HG03060 (cell line): ENCODE measurements at regions not wholly inside any gene's neighbourhood (a gene's known extent, or its start where the extent isn't known, plus 50 kb on each side); places are given as distances from the start of the nearest gene placed in this dataset.

Experiments used
- ATAC-seq: cut with Tn5 transposase; IDR thresholded peaks from one replicate; pipeline ENCODE4 v1.9.1; 2021; ENCODE audit warnings: low read depth, moderate number of reproducible peaks; ENCODE audit not compliant: unreplicated experiment

DNA sequence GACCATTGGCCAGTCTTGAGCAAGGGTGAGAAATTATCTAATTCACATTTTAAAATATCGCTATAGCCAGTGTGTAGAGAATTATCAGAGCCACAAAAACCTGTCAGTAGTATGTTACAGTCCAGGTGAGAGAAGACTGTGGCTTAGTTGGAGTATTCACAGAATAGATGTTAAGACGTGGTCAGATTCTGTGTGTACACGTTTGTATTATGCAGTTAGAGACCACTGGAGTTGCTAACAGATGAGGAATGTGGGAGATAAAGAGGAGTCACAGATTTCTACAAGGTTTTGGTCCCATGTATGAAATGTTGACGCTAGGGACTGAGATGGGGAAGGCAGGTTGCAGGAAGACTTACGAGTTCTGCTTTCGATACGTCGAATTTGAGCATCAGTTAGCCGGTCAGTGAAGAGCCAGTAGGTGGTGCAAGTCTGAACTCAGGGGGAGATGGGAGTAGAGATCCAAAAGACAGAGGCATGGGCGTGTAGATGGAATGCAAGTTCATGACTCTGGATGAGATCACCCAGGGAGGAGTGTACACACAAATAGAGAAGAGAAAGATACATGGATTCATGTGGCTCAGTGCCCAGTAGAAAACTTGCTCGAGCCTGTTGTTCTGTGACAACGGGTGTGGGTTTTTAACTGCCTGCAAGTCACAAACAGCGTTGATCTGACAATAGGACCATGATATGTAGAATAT, 114.8 kb upstream of the FLRT2 start:
- ATAC-seq, result no peak

DNA sequence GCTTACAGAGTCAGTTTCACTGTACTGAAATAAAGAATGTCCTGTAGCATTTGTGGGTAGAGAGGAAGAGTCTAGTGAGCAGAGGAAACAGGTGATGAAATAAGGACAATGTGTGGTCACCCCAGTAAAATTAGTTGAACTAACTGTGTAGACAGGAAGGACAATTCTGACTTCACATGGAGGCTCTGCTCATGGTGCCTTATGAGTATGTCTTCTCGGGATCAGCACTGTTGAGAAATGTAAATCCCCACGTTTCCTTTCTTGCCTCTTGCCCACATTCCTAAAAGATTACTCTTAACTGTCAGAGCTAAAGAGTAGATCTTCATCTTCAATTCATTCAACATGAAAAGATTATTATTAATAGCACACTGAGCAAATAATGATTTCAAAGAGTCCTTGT, 113.2 kb upstream of the FLRT2 start:
- no peak for ATAC-seq

DNA sequence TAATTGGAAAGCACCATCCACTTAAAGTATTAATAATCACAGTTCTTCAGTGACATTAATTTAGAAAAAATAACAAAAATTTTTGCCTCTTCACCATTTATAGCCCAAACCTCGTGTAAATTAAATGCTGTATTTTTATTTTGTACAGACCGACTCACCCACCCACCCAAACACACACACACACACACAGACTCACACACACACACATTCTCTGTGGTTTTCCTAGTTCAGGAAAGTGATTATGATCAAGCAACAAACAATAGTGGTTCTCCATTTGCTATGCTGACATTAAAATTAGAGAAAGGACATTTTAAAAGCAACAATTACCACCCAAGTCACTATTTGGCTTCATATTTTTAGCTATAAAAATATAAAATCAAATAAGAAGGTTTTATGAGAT, 112.5 kb upstream of the FLRT2 start:
- no peak for ATAC-seq

DNA sequence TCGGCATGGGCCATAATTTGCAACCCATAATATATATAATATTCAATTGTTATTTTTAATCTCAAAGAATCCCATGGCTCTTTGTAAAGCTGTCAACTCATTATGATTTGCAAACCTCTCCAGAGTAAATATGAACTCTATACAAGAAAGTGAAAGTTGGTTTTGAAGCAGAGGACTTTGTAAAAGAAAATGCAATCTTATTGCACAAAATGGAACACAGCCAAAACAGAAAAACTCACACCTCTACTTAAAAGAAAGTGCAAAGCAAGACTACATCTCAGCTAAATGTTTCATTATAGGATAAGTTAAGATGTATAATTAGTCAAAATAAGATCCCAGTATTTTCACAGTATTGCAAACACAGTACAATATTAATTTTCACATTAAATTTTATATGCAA, 111.2 kb upstream of the FLRT2 start:
- ATAC-seq, result no peak

DNA sequence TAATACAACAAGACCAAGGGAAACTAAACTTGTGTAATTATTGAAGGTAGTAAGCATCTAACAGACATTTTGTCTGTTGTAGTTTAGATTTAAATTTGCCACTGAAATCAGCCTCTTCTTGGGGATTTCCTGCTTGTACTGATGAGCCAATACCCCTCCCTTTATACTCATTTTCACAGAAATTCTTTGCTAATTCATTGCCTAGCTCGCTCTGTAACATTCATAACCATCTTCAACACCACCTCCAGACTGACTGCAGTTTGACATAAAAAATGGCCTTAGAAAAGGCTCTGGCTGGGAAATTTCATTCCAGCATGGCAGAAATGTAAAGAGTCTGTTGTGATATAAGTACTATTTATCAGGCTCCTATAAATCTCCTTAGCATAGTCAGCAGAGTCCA, 109.7 kb upstream of the FLRT2 start:
- ATAC-seq, result no peak

DNA sequence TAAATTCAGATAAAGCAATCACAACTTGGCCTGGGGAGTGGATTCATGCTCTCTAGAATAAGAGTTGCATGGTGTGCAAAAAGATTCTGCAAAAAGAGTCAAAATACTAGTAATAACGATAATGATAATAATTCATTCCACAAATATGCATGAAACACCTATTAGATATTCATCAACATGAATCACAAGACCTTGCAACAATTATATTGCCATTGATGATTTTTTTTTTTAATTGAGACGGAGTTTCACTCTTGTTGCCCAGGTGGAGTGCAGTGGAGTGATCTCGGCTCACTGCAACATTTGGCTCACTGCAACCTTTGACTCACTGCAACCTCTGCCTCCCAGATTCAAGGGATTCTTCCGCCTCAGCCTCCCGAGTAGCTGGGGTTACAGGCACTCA, 109.2 kb upstream of the FLRT2 start:
- no peak for ATAC-seq

DNA sequence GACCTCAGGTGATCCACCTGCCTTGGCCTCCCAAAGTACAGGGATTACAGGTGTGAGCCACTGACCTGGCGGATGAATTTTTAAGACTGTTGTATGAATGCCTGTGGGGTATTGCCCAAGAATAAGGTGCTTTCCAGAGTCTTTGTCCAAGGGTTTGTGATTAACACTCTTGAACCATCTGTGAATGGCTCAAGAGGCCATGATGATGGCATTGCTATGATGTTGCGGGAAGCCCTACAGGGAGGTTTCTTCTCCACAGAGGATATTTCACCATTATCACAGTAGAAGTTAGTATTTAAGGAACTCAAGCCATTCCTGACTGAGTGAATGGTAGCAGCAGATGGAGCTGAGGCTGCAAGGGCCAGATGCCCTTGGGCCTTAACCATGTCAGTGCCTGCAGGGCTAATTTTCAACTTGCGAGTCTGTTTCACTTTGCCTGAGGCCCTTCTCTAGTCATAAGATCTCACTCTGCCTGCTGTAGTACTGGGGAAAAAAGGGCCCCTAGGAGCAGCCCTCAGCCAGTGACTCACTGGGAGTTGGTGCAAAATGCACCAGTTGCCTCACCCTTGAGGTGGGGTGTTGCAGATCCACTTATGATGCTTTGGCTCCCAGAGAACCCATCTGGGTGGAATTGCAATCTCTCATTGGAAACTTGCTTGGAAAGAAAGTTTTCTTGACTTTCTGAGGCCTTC, 108.6 kb upstream of the FLRT2 start:
- no peak for ATAC-seq

DNA sequence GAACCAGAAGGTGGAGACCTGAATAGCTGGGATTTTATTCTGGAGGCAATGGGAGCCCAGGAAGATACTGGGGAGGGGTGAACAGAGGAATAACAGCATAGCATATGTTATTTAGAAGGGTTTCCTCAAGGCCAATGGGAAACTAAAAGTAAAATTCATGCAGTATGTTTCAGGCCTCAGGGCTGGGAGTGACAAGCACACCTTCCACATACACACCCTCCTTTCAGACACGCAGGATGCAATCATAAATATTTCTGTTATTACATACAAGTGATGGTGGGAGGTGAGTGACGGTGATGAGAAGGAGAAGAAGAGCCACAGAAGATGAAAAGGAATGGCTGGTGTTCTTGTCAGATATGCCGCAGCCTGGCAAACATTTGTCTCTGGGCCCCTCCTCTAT, 106.1 kb upstream of the FLRT2 start:
- ATAC-seq, result no peak

DNA sequence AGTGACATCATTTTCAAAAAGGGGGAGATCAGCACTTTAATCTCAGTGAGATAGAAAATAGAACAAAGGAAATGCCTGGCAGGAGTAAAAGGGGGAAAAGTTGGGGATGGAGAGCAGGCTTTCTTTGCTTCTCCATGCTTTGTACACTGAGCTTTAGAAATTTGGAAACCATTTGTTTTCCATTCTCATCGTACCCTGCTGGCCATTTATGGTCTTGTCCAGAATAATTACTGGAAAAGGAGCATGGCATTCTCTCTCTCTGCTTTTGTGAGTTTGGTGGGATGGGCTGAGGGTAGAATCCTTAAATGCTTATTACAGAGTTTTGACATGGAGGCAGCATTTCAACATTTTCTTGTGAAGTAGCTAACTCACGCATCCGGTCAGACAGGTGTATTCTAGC, 104.4 kb upstream of the FLRT2 start:
- no peak for ATAC-seq

DNA sequence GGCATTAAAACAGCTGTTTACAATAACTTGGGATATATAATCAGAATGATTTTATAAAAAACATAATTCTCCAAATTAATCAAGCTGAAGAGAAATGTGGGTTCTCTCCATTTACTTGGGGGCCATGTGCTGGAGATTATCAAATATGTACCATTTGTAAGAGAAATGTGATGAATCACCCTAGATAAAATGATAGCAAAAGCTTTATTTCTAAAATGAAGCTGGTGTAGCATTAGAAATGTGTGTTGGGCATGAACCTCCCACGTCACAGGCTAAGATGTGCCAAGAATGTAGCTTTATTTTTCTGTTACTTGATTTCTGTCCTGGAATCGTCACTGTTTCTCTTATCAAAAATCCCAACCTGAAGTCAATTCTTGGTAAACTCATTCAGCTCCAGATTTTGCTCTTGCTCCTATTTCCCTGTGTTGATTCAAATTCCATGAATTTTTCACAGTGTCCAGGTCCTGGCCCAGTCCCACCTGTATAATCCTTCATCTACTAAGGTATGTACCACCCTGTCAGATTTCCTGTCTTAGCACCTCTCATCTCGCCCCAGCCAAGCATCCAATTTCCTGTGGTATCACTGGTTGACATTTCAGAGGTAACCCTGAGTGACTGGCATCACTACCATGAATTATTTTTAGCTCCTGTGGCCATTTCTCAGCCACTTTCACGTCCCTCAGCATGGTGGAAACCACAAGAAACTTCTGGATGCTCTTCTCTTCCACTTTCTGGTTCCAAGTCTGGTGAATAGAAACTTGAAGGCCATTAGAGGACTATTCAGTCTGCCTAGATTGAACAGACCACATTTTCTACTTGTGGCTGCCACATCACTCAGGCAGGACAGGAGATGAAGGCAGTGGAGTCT, 103.6 kb upstream of the FLRT2 start:
- ATAC-seq, result no peak

DNA sequence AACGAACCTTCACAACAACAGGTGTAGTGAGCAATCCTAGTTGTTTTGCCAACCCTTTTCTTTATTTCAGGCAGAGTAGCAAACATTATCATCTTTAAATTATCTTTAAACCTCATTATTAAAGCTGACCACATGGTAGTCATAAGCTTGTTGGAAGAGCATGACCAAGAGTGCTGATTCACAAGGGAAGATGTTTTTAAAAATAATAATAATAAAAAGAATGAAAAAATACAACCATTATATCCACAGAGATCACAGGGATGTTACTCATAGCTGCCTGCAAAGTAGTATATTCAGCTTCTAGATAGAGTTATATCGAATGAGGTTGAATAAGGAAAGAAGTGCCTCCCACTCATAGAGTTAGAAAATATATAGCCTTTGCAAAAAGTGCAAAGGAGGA, 101.0 kb upstream of the FLRT2 start:
- ATAC-seq, result no peak

DNA sequence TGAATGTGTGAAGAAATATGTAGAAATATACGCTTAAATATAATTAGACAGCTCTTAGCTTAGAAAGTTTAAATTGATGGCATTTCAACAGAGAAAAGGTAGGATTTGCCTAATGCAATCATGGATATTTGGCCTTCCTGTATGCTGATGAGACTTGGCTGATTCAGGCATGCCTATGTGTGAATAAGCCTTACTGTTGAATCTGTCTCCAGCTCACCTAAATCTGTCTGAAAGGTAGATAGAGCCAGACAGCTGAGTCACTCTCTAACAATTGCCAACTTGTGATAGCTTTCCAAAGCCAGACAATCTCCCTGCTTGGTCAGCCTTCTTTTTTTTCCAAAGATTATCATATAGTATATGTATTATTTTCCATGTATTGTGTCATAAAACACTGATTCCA, 92.8 kb upstream of the FLRT2 start:
- no peak for ATAC-seq

DNA sequence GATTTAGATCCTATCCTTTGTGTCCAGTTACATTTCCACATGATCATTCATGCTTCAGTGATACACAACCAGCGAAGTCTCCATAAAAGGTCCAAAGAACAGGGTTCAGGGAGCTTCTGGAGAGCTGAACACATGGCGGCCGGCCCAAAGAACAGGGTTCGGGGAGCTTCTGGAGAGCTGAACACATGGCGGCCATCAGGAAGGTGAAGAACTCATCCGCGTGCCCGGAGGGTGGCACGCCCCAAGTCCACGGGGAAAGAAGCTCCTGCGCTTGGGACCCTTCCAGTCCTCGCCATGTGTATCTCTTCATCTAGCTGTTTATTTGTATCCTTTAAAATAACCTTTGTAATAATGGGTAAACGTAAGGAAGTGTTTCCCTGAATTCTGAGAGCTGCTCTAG, 91.9 kb upstream of the FLRT2 start:
- ATAC-seq, result no peak

DNA sequence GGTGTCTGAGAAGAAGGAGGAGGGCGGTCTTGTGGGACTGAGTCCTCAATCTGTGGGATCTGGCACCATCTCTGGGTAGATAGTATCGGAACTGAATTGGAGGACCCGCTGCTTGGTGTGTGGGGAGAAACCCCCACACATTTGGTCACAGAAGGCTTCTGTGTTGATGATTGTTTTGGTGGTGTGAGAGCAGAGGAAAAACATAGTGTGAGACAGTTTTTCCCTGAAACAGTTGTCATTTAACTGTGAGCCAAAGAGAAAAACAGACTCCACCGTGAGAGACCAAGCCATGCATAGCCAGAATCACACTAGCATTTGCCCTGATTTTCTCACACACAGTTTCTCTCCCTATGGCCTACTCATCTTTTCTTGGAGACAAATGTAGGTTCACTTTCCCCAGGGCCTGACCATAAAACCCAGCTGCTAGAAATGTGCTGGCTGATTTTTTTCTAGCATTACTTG, 91.4 kb upstream of the FLRT2 start:
- ATAC-seq, result no peak

DNA sequence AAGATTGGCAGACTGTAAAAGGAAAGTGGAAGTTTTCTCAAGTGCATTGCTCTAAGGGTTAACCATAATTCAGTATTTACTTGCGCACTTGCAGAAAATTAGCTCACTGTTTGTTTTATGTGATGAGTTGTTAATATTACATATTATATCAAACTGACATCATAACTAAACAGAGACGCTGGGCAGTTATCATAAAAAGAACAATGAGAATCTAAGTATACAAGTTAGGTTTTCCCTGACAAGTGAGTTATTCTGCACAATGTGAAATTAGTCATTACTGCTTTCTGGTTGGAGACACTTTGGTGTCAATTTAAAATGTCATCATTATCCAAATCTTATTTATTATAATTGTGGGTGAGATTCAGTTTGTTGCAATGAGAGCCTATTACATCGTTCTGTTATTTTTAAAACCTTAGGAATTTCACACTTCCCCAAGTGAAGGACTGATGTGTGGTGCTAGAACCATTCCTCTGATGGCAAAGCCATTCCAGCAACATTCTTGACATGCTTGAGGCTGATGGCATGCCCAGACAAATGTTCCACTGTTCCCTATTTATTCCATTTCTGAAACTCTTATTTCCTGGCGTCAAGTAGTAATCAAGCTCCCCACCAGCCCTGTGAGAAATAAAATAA, 90.1 kb upstream of the FLRT2 start:
- no peak for ATAC-seq

DNA sequence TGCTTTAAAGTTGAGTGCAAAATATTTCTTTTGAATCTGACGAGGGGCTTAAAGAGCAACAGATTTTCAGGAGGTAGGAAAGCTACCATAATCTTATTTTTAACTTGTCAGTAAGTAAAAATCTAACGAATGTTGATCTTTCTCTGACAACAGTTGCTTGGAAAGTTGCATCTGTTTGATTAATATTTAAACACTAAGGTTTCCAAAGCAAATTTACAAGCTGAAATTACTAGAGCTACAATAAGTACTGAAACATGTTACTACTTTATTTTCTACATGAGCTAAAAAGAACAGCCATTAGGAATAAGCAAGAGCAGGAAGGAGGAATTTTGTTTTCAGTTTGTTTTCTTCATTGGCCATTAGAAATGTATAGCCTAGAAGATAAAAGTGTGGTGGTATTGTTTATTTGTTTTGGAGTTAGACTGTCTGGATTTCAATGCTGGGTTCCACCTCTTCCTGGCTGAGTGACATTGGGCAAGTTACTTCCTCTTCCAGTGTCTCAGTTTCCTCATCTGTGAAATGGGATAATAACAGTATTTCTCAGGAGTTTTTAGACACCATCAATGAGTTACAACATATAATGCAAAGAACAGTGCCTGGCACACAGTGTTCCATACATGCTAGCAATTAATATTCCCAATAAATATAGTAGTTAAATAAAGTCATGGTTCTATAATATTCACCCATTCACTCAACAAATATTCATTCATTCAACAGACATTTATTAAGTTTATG, 87.9 kb upstream of the FLRT2 start:
- no peak for ATAC-seq

DNA sequence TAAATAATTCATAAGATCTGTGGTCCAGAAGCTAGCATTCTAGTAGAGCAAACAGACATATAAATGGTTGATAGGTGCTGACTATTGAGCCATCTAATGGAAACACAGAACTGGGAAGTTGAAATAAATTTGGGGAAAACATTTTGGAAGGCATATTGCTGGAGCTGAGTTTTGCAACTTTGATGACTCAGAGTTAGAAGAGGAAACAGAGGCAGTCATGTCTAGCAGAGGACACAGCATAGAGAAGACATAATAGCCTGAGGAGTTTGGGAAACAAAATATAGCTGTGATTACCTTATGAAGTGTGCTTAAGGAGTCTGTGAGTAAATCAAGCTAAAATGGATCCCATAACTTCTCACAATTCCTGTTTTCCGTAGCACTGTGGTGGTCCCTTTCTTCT, 86.9 kb upstream of the FLRT2 start:
- ATAC-seq, result no peak

DNA sequence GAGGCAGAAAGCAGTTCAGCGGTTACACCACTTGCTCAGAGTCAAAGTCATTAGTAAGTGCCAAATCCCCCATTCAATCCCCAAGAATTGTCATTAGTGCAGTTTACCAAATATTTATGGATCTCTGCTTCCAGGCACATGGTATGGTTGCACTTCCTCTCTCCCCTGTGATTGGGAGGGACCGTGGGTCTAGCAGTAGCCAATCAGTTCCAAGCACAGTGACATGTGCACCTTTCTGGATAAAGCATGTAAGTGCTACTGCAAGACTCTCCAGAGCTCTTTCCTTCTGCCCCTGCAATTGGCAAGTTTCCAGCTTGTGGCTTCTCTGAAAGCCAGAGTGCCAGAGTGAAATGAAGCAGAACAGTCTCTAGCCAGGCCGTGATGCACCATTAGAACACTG, 85.3 kb upstream of the FLRT2 start:
- no peak for ATAC-seq

DNA sequence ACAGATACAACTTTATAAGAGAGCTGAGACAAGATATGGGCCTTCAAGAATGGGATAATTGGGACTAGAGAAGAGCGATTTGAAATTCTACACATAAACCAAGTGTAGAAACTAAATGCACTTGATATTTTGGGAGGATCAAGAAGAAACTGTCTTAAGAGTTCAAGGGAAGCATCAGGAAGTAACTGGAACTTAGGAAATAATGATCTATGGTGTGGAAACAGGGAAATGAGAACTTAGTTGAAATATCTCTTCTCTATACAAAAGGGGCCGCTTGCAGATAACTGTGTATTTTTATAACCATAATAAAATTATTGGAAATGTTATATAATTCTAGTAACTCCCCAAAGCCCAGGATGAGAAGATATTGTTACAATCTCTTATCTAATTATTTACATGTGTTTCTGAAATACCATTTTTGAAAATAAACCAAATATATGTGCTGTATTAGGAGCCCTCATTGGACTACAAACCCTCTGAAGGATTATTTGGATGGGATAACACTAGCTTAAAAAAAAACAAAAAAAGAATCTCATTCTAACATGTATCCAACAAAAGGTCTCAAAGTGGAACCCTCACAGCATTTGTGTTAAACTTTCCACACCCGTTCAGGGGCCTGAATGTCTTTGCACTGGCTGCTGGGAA, 84.7 kb upstream of the FLRT2 start:
- ATAC-seq, result no peak

DNA sequence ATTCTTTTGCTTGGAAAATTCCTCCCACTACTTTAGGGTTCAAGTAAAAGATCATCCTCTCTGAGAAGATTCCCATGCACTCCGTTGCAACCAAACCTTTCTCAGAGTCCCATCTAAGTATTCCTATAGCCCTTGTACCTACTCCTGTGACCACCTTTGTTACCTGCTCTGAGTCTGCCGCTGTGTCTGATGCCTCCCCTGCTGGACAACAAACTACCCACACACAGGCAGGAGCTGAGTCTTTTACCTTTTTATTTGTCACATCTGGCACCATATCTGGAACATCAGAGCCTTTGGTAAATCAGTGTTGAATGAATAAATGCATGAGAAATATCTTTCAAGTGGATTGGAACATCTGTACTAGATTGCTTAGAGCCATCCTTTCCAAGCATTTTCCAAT, 82.1 kb upstream of the FLRT2 start:
- no peak for ATAC-seq
